Fibroblast of skin of scalp (primary cell): ENCODE measurements at regions not wholly inside any gene's neighbourhood (a gene's known extent, or its start where the extent isn't known, plus 50 kb on each side); places are given as distances from the start of the nearest gene placed in this dataset.
A peak's percentile ranks its signal among the peaks of the same experiment; 100 is the strongest.
"Not testable (repeated sequence)": the region's sequence is repeated elsewhere in the genome, so short reads cannot be mapped to it uniquely, and the experiment has no call there.

Experiments
- DNase-seq: peaks from one replicate; pipeline ENCODE4 v3.0.0-alpha.2; 2013

DNA sequence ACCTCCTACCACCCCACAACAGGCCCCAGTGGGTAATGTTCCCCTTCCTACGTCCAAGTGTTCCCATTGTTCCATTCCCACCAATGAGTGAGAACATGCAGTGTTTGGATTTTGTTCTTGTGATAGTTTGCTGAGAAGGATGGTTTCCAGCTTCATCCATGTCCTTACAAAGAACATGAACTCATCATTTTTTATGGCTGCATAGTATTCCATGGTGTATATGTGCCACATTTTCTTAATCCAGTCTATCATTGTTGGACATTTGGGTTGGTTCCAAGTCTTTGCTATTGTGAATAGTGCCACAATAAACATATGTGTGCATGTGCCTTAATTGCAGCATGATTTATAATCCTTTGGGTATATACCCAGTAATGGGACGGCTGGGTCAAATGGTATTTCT, 81.6 kb downstream of the P2RY10 start:
- DNase-seq: not testable (repeated sequence)

DNA sequence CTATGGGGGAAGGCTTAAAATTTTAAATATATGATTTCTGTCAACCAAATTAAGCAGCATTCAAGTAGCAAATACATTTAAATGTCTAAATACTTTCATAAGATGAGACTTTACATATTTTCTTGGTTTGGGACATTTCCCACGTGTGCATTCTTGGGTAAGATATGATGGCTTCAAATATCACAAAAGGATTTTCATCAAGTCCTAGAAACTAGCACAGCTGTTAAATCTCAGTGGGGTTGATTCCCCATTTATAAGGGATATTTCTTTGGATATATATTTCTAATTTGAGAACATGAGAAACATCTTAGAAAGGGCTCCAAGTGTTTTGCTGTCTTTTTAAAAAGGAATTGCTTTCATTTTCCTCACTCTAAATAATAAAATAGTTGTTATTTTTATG, 90.2 kb downstream of the P2RY10 start:
- no peak for DNase-seq

DNA sequence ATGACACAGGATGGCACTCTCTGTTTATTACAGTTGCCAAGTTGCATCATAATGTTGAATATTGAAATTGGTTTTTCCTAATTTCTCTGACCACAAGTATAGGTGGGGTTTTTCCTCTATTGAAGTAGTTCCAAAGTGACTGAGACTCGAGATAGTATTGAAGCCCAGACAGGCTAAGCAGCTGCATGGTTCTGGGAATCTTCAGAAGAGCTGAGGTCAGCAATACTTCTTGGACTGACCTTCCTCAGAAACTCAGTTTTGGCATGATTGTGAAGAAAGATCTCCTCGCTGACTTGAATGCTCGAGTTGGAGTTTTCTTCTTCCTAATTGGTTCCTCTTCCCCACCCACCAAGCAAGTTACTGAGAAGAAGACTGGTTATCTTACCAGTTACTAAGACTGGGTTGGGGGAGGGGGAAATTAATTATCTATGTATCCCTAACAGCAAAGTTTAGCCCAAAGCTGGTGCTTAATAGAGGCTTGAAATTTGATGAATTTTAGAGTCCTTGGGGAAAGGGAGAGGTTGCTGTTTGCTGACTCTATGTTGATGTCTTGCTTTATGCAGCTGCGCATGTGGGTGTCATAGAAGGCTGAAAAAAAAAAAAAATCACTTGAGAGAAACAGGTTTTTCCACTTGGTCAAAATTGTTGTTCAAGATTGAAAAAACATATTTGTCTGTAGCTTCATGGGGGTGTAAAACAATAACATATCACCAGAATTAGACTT, 91.1 kb downstream of the P2RY10 start:
- no peak for DNase-seq

DNA sequence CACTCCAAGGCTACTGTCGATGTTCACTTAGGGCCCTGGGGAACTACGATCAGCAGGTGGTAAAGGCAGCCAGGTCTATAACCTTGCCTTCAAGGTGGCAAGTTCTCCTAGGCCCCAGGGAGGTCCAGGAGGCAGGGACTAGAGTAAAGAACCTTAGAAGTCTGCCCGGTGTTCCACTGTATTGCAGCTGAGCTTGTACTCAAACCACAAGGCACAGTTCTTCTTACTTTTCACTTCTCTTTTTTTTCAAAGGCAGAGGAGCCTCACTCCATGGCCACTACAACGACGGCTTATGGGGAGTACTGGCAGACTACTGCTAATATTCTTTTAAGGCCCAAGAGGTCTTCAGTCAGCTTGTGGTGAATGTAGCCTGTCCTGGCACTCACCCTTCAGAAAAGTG, 78.8 kb upstream of the GPR174 start:
- DNase-seq: no peak

DNA sequence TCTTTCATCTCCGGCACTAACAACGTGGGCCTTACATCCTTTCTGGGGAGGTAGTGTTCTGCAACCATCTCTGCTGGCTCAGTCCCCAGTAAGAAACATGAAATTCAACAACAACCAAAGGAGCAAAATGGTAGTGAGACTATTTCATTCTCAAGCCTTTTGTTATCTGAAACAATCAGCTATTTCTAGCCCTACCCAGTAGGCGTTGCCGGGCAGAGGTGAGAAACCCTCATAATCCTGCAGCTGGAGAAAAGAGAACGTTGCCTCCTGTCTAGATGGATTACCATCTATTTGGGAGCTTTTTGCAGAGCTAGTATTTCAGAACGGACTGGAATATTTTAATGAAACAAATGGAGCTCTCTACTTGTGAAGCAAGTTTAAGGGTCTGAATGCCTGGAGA, 66.4 kb upstream of the GPR174 start:
- no peak for DNase-seq

DNA sequence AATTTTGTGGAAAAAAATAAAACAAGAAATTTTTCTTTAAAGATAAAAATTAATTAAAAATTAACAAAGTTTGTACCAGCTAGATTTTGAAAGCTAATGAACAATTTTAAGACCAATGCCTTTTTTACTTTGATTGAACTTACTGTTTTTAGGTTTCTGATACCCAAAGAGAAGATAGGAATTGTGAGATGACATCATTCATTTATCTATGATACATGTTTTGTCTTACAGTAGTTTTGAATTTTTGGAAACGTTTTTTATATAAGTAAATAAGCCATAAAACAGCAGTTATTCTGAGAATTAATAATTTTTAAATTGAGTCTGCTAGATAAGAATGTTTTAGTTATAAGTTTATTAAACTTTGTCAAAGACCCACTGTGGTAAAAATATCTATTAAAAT, 65.0 kb upstream of the GPR174 start:
- no peak for DNase-seq

DNA sequence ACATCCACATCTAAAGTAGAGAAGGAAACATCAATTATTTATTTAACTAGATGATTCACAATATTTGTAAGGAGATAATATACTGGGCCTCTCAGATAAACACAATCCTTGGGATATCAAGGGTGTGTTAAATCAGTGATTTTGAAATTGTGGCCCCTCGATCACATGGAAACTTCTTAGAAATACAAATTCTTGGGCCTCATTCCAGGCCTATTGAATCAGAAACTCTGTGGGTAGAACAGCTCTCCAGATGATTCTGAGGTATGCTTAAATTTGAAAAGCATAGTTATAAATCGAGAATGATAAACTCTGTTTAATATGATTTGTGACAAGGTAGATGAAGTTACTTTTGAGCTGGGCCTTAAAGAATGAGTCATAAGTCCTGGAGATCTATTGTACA, 64.3 kb upstream of the GPR174 start:
- peak; percentile 39 for DNase-seq

DNA sequence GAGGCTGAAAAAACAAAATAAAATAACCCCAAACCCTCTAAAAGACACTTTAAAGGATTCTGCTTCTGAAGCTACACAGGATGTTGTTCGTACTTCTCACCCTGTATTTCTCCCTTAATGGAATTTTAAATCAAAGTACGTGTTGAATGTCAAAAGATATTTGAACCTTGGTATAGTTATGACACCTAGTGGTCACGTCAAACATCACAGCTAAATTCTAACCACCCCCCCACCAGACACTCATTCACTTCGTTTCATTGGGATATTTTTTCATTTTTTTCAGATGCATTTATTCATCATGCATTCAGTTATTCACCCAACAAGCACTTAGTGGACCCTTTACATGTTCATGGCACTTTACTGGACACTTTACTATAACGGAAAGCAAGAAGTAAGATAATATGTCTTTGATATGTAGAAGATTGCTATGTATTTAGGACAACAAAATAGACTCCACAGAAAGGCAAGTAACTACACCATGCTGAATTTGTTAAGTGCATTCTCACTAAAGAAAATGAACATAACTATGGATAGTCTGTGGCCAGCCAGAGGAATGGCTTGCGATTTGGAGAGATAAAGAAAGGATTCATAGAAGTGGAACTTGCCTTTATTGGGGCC, 62.5 kb upstream of the GPR174 start:
- peak; percentile 45 for DNase-seq

DNA sequence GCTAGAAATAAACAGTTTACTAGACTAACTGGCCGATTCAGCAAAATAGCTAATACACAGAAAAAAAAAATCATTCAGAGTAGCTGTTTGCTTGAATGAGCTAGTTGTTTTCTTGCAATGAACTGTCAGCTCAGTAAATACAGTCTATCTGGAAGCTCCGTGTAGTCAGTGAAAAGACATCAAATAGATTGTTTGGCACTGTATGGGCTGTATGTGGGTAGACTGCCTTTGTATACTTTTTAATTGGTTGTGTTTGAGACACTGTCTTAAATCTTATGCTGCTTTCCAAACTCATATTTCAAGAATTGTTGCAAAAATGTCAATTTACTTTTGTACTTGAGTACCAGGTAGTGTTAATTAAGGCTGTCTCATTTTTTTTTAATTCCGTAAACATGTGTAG, 61.6 kb upstream of the GPR174 start:
- no peak for DNase-seq

DNA sequence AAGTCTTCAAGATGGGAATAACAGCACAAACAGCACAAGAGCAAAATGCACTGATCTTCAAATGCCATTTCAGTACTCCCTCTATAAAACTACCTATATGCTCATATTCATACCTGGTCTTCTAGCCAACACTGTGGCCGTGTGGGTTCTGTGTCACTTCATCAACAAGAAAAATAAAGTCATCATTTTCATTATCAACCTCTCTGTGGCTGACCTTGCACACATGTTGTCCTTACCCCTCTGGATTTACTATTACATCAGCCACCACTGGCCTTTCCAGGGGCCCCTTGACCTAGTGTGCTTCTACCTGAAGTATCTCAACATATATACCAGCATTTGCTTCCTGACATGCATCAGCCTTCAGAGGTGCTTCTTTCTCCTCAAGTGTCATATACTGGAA, 59.6 kb upstream of the GPR174 start:
- DNase-seq: no peak

DNA sequence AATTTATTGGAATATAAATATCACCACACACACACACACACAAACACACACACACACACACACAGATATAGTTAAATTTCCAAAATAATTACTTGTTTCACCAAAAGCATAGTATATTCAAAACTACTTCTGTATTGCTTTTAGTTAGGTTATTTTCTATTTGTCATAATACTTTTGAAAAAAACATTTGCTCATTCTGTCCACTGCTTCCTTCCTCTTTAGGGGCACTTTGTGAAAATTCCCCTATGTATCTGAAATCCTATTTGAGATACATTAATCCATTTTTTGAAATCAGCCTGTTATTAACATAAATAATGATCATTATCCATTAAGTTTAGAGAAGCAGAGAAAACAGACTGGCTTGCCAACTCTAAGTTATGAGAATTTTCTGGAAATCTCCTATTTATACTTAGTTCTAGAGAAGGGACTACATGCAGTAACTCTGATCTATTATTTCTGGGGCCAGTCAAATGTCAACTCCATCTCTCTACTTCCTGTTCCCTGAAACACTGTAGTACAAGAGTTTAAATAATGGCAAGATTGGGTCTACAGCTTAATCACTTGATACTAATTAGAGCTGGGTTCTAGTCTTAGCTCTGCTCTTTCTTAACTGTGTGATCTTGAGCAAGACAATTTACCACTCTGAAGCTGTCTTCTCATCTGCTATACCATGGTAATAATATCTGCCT, 54.4 kb upstream of the GPR174 start:
- DNase-seq: no peak

DNA sequence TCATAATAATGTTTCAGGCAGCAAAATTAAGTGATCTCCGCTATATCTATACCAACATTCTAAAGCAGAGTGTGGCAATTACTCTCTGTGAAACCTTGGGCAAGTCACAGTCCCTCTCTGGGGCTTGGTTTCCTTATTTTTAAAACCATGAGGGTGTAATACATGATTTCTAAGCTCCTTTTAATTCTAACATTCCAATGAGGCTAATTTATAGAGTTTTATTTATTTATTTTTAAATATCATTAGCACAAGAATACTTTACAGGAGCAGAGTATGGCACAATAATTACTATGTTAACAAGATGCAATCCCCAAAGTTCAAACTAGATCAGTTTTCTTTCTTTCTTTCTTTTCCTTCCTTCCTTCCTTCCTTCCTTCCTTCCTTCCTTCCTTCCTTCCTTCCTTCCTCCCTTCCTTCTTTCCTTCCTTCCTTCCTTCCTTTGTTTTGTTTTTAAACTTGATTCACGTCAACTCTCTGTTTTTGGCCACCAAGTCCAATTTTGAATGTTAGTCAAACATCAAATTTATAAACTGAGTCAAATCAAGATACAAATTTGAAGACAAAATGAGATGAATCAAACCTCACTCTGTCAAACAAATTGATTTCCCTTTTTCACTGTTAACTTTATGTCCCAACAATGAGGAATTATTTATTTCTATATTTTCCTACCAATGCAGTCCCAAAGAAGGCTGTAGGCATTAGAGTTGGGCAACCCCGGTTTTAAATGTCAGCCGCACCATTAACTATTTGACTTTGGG, 50.2 kb upstream of the GPR174 start:
- DNase-seq: no peak
